GM12878 (cell line): ENCODE measurements at regions not wholly inside any gene's neighbourhood (a gene's known extent, or its start where the extent isn't known, plus 50 kb on each side); places are given as distances from the start of the nearest gene placed in this dataset.

Experiments used
- ATAC-seq: fragments of 200-7000 bp; cut with Tn5 transposase; 3 replicates; pipeline ENCODE4 v1.9.1; 2020; ENCODE audit warnings: mild to moderate bottlenecking, moderate library complexity
- BruUV-seq: library from RNA; stranded (reverse); fragments of 400-500 nt; replicated peaks from 2 replicates; lab custom pipeline; 2021; lab: Mats Ljungman, UMichigan
- CTCF ChIA-PET: fragments of 300-600 bp; sonication (Branson Sonifier 250); formaldehyde crosslinking; extraction: SDS; loops from one replicate; lab custom pipeline; 2021; ENCODE audit warnings: inconsistent platforms; lab: Yijun Ruan, JAX
- POLR2A ChIA-PET: fragments of 350-600 bp; formaldehyde crosslinking; extraction: SDS; loops from one replicate; lab custom pipeline; 2021; ENCODE audit warnings: inconsistent platforms; lab: Charles Lee
- RAD21 ChIA-PET: fragments of 300-600 bp; sonication (Branson Sonifier 250); formaldehyde crosslinking; loops from one replicate; lab custom pipeline; 2023; ENCODE audit warnings: antibody characterized with exemption; ENCODE audit not compliant: unreplicated experiment; lab: Charles Lee
- SMC1A ChIA-PET: fragments of 300-600 bp; sonication (Branson Sonifier 250); formaldehyde crosslinking; loops from one replicate; lab custom pipeline; 2023; ENCODE audit not compliant: unreplicated experiment, uncharacterized antibody; lab: Charles Lee
- DNase-seq: peaks from one replicate; pipeline ENCODE4 v3.0.0-alpha.2; 2011; ENCODE audit warnings: low read depth, low spot score
- FAIRE-seq: peaks from 3 replicates; lab custom pipeline; 2011; peaks lifted over from hg19 to GRCh38; lab: Jason Lieb, UNC
- H2AFZ ChIP-seq: 2 replicates; pipeline ENCODE4 v1.6.0; 2011; ENCODE audit warnings: low read depth, low read length, control low read depth; ENCODE audit not compliant: control insufficient read depth
- H3K27ac ChIP-seq: 2 replicates; pipeline ENCODE4 v1.5.1; 2011; ENCODE audit warnings: control low read depth; ENCODE audit not compliant: control insufficient read depth, insufficient read depth
- H3K27me3 ChIP-seq, 2 experiments: replicated peaks in 1 of 2; 2 replicates each; pipeline versions ENCODE4 v1.6.0 to v1.6.1; 2011; ENCODE audit warnings: low read length in 1 of 2; ENCODE audit not compliant: control insufficient read depth in 2 of 2, insufficient read depth in 2 of 2
- H3K36me3 ChIP-seq, 2 experiments: 2 replicates each; pipeline ENCODE4 v1.5.1; 2011; ENCODE audit warnings: low read length in 1 of 2; ENCODE audit not compliant: control insufficient read depth in 2 of 2, insufficient read depth in 2 of 2
- H3K4me1 ChIP-seq: 2 replicates; pipeline ENCODE4 v1.6.1; 2011; ENCODE audit warnings: mild to moderate bottlenecking, low read length, moderate library complexity, mixed read lengths; ENCODE audit not compliant: control insufficient read depth, insufficient read depth
- H3K4me2 ChIP-seq: 2 replicates; pipeline ENCODE4 v1.6.0; 2011; ENCODE audit warnings: control low read depth; ENCODE audit not compliant: control insufficient read depth, insufficient read depth
- H3K4me3 ChIP-seq: fragments of 200-600 bp; sonication (generic); 2 replicates; pipeline ENCODE4 v1.5.1; 2016
- H3K79me2 ChIP-seq: 2 replicates; pipeline ENCODE4 v1.6.0; 2011; ENCODE audit warnings: low read length; ENCODE audit not compliant: control insufficient read depth, insufficient read depth
- H3K9ac ChIP-seq: 2 replicates; pipeline ENCODE4 v1.8.0; 2011; ENCODE audit warnings: low read length, control low read depth, mixed read lengths; ENCODE audit not compliant: control insufficient read depth, insufficient read depth
- H3K9me3 ChIP-seq: replicated peaks from 3 replicates; pipeline ENCODE4 v1.5.1; 2011; ENCODE audit warnings: mild to moderate bottlenecking, low read length; ENCODE audit not compliant: control insufficient read depth, insufficient read depth
- H4K20me1 ChIP-seq: 2 replicates; pipeline ENCODE4 v1.6.0; 2011; ENCODE audit not compliant: control insufficient read depth, insufficient read depth
- ATF2 ChIP-seq: IDR thresholded peaks from 2 replicates; pipeline ENCODE4 v1.6.1; 2012; ENCODE audit warnings: low read length, inconsistent platforms
- BCL3 ChIP-seq: IDR thresholded peaks from 2 replicates; pipeline ENCODE4 v1.6.1; 2011; ENCODE audit warnings: borderline replicate concordance, low read depth, mild to moderate bottlenecking, moderate library complexity, low read length; ENCODE audit not compliant: insufficient read depth, poor library complexity, severe bottlenecking
- BHLHE40 ChIP-seq, 2 experiments: fragments of 450-650 bp in 1 of 2; IDR thresholded peaks; 2 replicates each; pipeline ENCODE4 v1.6.1; 2011 to 2017; ENCODE audit warnings: low read depth in 2 of 2, borderline replicate concordance in 1 of 2, improper control_type of control experiment in 1 of 2, low read length in 1 of 2, mild to moderate bottlenecking in 1 of 2
- CBX3 ChIP-seq: fragments of 200-600 bp; sonication (generic); IDR thresholded peaks from 2 replicates; pipeline ENCODE4 v1.6.1; 2016; ENCODE audit warnings: low read depth, borderline replicate concordance
- ELK1 ChIP-seq: IDR thresholded peaks from 2 replicates; pipeline ENCODE4 v1.6.1; 2012; ENCODE audit warnings: low read depth, low read length, improper control_type of control experiment
- HCFC1 ChIP-seq: fragments of 150-350 bp; IDR thresholded peaks from 2 replicates; pipeline ENCODE4 v1.6.1; 2014; ENCODE audit warnings: low read length
- IKZF1 ChIP-seq: fragments of 450-650 bp; conservative IDR thresholded peaks from 2 replicates; pipeline ENCODE4 v1.6.1; 2017; ENCODE audit warnings: antibody characterized with exemption, mild to moderate bottlenecking
- JUNB ChIP-seq: IDR thresholded peaks from 2 replicates; pipeline ENCODE4 v1.6.1; 2016; ENCODE audit warnings: antibody characterized with exemption, mild to moderate bottlenecking
- PBX3 ChIP-seq: IDR thresholded peaks from 2 replicates; pipeline ENCODE4 v1.6.1; 2011; ENCODE audit warnings: mild to moderate bottlenecking, low read depth, low read length, moderate library complexity; ENCODE audit not compliant: insufficient replicate concordance
- USF2 ChIP-seq: IDR thresholded peaks from 2 replicates; pipeline ENCODE4 v1.6.1; 2011; ENCODE audit warnings: low read depth, low read length, improper control_type of control experiment, borderline replicate concordance
- ZNF592 ChIP-seq: fragments of 450-650 bp; IDR thresholded peaks from 2 replicates; pipeline ENCODE4 v1.6.1; 2017; ENCODE audit warnings: mild to moderate bottlenecking, moderate library complexity
- WGBS: methylation state at CpG from one replicate; pipeline ENCODE4 v1.1.6; 2016; ENCODE audit warnings: low lambda C conversion rate; ENCODE audit not compliant: insufficient replicate concordance, insufficient coverage; ENCODE audit errors: missing lambda C conversion rate; 5-methylcytosine and 5-hydroxymethylcytosine counted together
- in situ Hi-C: fragments of 300-500 bp; cut with MboI; formaldehyde crosslinking; loops from 9 replicates; pipeline ENCODE4 v1.14.3; 2018; ENCODE audit warnings: mixed read lengths
- intact Hi-C: fragments of 100-400 bp; cut with micrococcal nuclease; formaldehyde crosslinking; loops from one replicate; pipeline ENCODE4 v1.14.2; 2022; ENCODE audit not compliant: unreplicated experiment

GRCh38 chr3:3648988-3649679, 150.1 kb upstream of the LRRN1 start:
- Histone ChIP-seq H3K4me1 (no peaks in the 10 kb centered on the region), H3K4me3 (no peak overlapping the region), H3K27ac (no peak overlapping the region), H4K20me1 (no peaks in the 10 kb centered on the region), H3K36me3 (no peaks in the 10 kb centered on the region), H3K4me2 (no peak overlapping the region), H3K9me3 (no peaks in the 10 kb centered on the region), H3K9ac (no peak overlapping the region), H3K79me2 (no peaks in the 10 kb centered on the region), H2AFZ (no peak overlapping the region), H3K27me3 (no peaks in the 10 kb centered on the region; a peak in 1 of 4 replicates)
- POLR2A ChIA-PET = interaction anchor here (1.0 kb wide), 1 partner anchor 16 kb away, joined by 3 read pairs; no protein-coding TSS in a partner anchor
- 44% methylated on average over 5 of the region's 5 CpGs for WGBS
- intact Hi-C loops (loop anchor here (5.0 to 10.0 kb wide), 2 partner anchors 444 to 1623 kb away; no protein-coding TSS in a partner anchor), in situ Hi-C loops (no loop called here)
- RAD21 ChIA-PET = no interaction called here
- CTCF ChIA-PET = no interaction called here
- BruUV-seq = no TSS peak
- ATAC-seq (no peak), DNase-seq (no peak), FAIRE-seq (no peak)
- SMC1A ChIA-PET = interaction anchor here (1.7 kb wide), 1 partner anchor 10 kb away, joined by 3 read pairs; no protein-coding TSS in a partner anchor
- TF ChIP-seq IKZF1 (no peak), USF2 (no peak), BHLHE40 (IDR thresholded peaks at IDR 0.05; ENCODE audit: borderline replicate concordance in 1 of 2, low read depth in 2 of 2, low read length in 1 of 2) (no peak), BCL3 (no peak), CBX3 (no peak), PBX3 (no peak), ELK1 (no peak), JUNB (no peak), HCFC1 (no peak), ZNF592 (no peak), ATF2 (no peak)
